ENCODE measurements at regions not wholly inside any gene's neighbourhood (a gene's known extent, or its start where the extent isn't known, plus 50 kb on each side); places are given as distances from the start of the nearest gene placed in this dataset.
"Not testable (repeated sequence)": the region's sequence is repeated elsewhere in the genome, so short reads cannot be mapped to it uniquely, and the experiment has no call there.

DNA sequence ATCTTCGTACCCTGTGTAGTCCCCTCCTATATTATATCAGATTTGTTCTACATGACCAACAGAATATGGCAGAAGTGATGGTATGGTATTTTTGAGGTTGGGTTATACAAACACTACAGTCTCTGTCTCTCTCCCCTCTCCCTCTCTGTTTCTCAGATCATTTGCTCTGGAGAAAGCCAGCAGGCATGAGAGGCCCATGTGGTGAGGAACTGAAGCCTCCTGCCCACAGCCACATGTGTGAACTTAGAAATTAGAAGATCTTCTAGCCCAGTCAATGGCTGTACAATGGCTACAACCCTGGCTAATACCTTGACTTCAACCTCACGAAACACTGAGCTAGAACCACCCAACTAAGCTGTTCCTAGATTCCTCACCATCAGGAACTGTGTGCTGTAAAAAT lies 250.6 kb downstream of the SMAD2 start:
- DNase-seq (ENCODE audit: low read depth, low spot score): no peak

DNA sequence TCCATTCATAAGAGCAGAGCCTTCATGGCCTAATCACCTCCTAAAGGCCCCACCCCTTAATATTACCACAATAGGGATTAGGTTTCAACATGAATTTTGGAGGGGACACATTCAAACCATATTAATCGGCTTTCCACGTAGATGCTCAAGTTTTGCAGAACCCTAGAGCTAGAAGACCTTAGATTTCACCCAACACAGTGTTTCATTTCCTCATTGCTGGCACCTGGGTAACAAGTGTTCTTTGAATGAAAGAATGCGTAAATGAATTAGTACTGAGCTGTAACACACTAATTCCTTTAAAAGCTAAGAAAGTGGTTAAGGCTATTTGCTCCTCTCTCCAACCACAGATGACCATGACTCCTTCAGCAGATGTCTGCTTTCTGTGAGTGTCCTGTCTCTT lies 252.5 kb downstream of the SMAD2 start:
- no peak for DNase-seq (ENCODE audit: low read depth, low spot score)

DNA sequence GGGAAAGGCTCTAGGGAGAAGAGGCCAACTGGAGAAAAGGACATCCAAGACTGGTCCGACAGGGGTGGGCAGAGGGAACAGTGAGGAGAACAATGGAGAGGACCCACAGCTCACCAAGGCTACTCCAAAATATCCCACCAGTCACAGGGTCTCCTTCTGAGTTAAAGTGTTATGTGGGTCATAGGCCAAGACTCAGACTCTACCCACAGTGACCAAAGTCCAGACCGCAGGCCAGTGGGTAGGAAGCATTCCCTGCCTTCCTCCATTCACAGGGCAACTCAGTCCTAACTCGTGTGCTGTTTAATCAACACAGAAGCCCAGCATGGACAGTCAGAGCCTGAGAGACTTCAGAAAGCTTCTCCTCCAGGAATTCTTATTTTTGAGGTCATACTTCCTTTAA lies 260.6 kb downstream of the SMAD2 start:
- DNase-seq (ENCODE audit: low read depth, low spot score): no peak

DNA sequence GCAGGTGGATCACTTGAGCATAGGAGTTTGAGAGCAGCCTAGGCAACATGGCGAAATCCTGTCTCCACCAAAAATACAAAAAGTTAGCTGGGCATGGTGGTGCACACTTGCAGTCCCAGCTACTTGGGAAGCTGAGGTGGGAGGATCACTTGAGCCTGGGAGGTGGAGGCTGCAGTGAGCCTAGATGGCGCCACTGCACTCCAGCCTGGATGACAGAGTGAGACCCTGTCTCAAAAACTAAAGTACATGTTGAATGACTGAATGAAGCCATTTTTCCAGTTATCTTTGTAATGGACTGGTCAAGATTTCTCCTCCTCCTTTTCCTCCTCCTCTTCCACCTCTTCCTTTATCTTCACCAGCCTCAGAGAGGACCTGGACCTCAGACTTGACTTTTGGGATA lies 272.0 kb downstream of the SMAD2 start:
- DNase-seq (ENCODE audit: low read depth, low spot score): no peak

DNA sequence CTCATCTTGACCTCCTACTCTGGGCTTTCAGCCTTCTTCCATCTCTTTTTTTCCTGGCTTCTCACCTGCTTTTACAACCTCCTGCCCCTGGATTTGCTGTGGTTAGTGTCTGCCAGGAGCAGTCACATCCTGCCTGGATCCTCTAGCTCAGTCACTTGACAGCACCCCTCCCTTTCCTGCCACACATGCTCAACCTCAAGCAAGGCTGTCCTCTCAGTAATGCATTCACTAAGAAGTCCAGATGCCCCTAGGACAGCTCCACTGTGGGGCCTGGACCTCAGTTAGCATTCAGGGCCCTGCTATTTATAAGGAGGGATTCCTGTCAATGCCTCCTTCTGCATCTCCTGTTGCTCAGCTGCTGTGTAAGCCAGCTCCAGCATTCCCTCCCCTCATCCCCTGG lies 275.5 kb downstream of the SMAD2 start:
- DNase-seq (ENCODE audit: low read depth, low spot score): no peak

DNA sequence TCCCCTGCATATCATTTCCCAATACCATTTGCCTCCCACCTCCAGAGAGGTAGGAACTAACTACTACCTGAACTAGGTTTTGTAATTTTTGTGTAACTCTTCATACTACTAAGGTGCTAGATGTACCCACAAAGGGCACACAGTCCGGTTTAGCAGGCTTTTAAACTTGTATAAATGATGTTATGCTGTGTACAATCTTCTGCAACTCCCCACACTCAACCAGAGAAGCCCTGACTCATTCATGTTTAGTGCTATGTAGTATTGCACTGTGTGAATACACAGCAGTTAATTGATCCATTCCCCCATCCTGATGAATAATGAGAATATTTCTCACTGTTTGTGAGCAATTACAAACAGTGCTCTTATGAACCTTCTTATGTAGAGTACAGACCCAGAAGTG lies 285.6 kb downstream of the SMAD2 start:
- DNase-seq (ENCODE audit: low read depth, low spot score): no peak

DNA sequence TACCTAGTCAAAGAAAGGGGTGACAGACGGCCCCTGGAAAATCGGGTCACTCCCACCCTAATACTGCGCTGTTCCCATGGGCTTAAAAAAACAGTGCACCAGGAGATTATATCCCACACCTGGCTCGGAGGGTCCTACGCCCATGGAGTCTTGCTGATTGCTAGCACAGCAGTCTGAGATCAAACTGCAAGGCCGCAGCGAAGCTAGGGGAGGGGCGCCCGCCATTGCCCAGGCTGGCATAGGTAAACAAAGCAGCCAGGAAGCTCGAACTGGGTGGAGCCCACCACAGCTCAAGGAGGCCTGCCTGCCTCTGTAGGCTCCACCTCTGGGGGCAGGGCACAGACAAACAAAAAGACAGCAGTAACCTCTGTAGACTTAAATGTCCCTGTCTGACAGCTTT lies 292.9 kb downstream of the SMAD2 start:
- not testable (repeated sequence) for DNase-seq (ENCODE audit: low read depth, low spot score)

DNA sequence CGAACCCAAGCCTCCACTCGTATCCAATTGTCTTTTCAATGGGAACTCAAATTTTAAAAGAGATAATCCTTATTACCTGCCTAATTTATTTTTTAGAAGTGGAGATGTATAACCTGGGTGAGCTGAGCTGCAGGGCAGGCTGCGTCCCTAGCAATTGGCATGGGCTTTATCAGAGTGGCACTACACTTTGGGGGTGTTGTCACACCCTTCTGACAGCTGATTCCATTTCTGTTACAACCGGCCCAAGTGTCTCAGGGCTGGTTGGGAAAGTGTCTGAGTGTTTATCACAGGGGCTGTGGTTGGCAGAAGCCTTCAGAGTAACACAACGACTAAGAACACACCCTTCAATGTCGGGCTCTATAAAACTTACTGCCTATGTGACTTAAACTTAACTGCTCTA lies 295.0 kb downstream of the SMAD2 start:
- DNase-seq (ENCODE audit: low read depth, low spot score): no peak

DNA sequence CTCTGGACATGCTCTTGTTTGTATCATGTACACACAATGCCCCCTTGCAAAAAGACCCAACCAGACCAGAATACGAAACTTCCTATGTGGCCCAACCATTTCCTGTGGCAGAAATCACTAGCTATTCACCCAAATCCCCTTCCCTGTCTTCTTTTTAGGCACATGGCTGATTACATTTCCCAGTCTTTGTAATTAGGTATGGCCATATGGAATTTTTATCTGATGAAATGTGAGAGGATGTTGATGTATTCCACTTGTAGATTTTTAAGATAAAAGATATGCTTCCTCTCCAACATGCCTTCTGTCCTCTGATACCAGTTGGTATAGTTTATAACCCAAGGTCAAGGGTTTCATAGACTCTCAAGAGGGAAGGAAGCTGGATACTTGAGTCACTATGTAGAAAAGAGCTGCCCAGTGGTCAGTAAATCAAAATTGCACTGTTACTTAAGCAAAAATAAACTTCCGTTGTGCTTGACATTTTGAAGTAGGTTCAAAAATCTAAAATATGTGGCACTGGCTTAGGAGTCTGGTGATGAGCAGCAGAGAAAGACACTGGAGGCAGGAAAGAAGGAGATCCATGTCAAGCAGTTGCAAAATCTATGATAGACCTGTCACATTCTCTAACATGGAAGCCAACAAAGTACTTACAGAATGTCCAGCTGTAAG lies 297.4 kb downstream of the SMAD2 start:
- no peak for DNase-seq (ENCODE audit: low read depth, low spot score)

DNA sequence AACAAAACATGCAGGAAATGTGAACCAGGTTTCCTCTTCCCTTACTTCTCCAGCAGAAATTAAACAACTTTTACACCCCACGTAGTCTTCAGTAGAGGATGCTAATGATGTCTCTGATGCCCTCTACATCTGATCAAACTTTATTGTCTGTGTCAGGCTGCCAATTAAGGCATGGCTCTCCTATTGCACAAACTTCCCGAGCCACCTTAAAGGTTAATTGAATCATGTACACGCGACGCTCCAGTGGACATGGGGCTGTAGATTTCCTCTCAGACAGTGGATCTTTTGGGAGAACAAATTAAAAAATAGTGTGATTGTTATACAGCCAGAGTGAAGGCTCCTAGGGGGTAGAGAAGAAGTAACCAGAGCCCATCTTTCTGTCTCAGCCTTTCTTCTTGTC lies 301.6 kb downstream of the SMAD2 start:
- DNase-seq (ENCODE audit: low read depth, low spot score): no peak

DNA sequence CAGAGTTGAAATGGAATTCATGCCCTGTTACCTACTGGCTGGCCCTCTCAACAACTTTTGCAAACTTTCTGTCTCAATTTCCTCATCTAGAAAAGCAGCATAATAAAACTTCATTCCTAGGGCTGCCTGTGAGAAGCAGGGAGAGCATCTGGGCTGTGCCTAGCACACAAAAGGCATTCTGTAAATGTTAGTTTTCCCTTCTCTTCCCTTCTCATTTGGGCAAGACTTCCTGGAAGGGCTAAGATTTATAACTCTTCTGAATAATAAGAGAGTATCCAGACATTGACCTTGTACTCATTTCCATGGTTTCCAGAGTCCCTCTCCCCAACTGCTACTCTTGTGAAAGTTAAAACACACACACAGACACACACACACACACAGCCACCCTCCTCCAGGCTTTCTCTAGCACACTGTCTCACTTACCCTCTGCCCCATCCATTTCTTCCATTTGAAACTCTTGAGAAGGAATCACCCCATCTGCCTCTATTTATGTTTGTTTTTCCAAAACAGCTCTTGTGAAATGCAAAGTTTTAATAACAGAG lies 302.1 kb downstream of the SMAD2 start:
- no peak for DNase-seq (ENCODE audit: low read depth, low spot score)

DNA sequence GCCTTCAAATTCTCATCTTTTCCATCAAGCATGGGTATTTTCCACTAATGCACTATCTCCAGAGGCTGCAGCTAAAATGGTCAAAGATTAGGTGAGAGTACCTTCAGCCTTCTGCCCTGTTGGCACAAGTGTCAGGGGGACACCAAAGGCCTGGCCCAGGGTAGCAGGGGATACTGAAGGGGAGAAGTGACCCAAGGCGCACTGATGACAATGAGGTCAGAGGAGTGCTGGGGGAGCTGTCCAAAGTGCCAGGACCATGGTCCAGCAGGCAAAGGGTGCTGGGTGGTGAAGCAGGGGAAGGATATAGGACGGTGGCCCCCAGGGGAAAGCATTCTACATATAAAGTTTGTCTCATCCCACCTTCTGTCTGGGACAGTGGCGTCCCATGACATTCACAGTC lies 303.4 kb downstream of the SMAD2 start:
- DNase-seq (ENCODE audit: low read depth, low spot score): no peak

DNA sequence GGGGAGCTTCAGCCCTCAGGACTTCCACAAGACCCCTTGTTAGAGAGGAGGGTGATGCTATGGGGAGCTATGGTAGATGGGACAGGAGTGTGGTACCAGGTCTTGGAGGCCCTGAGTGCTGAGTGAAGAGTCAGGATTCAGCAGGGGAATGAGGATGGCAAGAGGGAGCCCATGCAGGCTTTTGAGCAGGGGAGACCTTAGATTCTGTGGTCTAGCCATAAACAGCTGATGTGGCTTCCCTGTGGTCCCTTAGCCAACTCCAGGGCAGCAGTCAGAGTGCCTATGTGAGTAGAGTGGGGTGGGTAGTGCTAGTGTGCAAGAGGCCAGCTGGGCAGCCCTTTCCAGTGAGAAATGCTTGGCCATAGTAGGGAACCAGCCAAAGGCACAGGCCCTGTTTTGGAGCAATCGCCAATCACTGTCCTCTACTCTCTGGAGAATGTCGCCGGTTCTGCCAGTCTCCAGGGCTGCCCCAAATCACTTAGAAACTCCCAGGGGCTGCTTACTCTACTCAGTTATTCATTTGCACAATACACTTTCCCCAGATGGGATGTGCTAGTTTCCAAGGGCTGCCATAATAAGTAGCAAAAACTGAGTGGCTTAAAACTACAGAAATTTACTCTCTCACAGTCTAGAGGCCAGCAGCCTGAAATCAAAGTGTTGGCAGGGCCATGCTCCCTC lies 310.5 kb downstream of the SMAD2 start:
- no peak for DNase-seq (ENCODE audit: low read depth, low spot score)

DNA sequence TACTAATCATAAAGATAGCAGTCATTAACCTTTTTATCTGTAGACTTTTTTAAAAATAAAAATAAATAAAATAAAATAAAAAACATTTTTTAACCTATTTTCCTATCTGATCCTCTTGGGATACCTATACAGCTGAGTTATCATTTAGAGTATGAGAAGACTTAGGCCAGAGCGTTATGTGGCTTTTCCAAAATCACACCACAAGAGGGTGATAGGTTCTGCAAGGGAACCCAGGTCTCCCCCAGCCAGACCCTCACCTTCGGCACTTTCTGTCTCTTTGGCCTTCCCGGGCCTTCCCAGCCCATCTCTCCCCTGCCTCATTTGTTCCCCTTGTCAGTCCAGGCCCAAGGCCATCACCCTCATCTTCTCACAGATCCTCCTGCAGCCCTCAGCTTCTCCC lies 311.7 kb downstream of the SMAD2 start:
- DNase-seq (ENCODE audit: low read depth, low spot score): no peak

DNA sequence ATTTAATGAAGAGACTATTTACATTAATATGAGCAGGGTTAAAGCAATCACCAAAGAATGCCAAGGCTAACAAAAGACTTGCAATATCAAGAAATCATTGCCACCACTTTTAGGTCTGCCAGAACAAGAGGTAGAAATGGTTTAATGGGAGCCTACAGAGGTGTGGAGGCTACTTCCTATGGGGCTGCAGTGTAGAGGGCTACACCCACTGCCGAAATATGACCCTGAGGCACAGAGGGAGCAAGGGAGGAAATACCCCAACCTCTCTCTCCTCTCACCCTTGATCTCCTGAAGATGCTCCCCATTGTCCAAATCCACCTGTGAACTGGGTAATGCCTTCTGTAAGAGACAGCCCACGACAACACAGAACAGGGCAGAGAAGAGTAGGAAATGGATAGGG lies 315.4 kb downstream of the SMAD2 start:
- no peak for DNase-seq (ENCODE audit: low read depth, low spot score)

DNA sequence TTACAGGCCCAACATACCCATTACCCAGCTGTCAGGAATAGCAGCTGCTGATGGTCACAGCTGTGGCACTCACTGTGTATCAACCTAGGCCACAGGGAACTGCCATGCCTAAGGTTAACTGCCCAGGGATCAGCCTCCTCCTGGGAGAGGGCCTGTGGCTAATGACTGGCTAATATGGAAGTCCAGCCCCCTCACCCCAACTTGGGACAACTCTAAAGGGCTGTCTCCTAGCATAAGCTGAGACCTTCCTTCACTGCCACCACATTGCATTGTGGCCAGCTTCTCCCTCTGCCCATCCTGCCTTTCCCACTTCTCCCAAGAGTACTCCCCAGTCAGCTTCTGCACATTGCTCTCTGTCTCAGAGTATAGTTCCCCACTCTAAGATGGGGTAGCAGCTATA lies 316.5 kb downstream of the SMAD2 start:
- no peak for DNase-seq (ENCODE audit: low read depth, low spot score)

DNA sequence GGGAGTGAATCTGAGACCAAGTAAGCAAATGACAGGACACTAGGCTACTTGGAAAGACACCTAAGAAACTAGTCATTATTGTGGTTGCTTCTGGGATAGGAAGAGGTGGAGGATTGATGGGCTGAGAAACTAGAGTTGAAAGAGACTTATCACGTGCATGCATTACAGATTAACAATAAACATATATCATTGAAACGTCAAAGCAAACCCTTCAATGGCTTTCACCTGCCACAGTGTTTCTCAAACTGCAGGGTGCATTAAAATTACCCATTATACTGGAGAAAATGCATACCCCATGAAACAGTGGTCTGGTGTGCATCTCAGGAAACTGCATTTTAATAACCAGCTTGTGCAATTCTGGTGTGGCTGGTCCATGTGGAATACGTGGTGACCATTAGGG lies 318.8 kb downstream of the SMAD2 start:
- no peak for DNase-seq (ENCODE audit: low read depth, low spot score)

DNA sequence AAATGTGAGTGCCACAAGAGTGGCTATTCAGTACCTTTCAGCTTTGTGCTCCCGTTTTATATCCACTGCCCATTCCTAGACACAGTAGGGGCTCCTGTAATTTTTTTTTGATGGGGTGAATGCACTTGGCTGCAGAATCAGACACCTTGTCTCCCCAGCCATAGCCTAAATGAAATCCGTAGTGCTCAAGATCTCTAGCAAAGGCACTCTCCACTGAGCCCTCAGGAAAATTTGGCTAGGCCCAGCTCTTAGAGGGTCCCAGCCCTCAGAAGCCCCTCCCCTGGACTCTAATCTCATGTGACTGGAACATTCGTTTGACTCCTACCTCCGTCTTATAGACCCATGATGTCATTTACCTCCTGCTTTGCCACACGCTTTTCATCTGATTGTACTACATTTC lies 323.9 kb downstream of the SMAD2 start:
- no peak for DNase-seq (ENCODE audit: low read depth, low spot score)

DNA sequence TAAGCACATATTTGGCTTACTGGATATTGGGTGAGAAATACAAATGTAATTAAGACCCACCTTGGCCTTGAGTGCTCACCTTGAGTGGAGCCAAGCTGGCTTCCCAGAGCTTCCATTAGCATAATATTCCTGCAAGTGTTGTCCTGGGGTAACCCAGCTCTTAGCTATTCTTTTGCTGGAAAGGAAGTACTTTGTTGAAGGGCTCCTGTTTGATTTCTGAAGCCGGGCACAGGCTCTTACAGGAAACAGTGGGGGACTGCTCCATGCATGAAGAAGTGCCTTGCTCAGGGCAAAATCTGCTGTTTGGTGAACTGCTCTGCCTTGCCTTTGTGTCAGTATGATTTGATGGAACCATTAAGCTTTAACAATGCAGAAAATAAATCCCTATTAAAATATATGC lies 325.4 kb downstream of the SMAD2 start:
- no peak for DNase-seq (ENCODE audit: low read depth, low spot score)

DNA sequence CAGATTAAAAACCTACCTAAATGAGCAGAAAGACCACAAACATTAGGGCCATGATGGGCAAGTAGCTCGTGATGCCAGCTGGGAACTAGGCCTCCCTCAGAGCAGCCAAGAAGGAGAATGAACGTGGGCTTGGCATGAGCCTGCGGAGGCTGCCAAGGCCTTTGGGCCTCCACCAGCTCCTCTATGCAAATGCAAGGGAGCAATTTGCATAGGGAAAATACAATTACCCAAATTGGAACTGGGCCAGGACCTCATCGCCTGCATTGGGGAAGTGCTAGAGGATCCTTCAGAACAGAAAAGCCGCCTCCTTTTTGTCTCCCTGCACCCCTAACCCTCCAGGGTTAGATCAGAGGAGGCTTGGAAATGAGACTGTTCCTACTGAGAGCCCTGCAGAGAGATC lies 326.4 kb downstream of the SMAD2 start:
- no peak for DNase-seq (ENCODE audit: low read depth, low spot score)

DNA sequence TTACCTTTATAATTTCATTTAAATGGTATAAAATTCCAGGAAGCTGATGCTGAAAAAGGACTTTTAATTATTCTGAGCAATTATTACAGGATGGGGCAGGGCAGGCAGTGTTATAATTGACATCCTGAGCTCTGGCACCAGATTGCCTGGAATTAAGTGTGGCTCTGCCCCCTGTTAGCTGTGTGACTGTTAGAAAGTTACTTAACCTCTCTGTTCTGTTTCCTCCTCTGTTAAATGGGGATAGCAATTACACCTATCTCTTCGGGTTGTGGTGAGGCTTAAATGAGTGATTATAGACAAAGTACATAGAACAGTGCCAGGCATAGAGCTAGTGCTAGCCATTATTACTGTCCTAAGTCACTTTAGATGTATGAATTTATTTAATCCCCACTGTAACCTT lies 327.3 kb downstream of the SMAD2 start:
- DNase-seq (ENCODE audit: low read depth, low spot score): no peak

DNA sequence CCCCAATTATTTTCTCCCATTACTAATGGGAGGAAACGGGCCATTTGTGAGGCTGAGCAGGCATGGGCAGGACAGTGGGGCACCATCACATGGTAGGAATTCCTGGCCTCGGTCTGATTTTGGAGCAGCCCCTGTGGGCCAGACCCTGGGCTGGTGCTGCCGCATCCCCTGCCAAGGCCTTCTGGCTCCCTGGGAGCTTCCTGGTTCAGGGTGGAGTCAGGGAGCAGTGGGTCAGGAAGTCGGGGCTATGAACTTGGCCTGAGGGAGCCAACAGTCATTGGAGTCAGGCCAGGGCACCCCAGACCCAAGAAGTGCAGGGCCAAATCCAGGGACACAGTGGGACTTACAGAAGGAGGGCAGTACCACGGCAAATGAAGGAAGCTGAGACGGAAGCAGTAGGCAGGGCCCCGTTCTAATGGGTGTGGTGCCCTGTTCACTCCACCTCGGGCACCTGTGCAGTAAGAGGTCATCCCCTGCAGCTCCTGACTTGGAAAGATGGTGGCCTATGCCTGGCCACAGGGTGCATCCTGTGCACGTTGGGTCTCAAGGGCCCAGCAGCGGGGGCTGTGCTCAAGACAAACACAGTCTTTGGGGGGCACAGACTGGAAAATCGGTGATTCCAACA lies 328.1 kb downstream of the SMAD2 start:
- no peak for DNase-seq (ENCODE audit: low read depth, low spot score)

Data from pulmonary artery endothelial cell (primary cell).